Left ventricle myocardium inferior (tissue), 1 donor: ENCODE measurements at regions not wholly inside any gene's neighbourhood (a gene's known extent, or its start where the extent isn't known, plus 50 kb on each side); places are given as distances from the start of the nearest gene placed in this dataset. TPM values are rescaled to one million over a fixed set of nuclear protein-coding genes. Genes with fewer than 3 reads are reported as not detected.
A peak's percentile ranks its signal among the peaks of the same experiment; 100 is the strongest.

Experiments used
- DNase-seq: peaks from one replicate; pipeline ENCODE4 v3.0.0-alpha.2; 2020
- H3K27ac ChIP-seq: fragments of 200-600 bp; replicated peaks from 2 replicates; pipeline ENCODE4 v1.8.0; 2021
- H3K27me3 ChIP-seq: fragments of 200-600 bp; 2 replicates; pipeline ENCODE4 v1.8.0; 2021; ENCODE audit warnings: low read depth
- H3K36me3 ChIP-seq: fragments of 200-600 bp; 2 replicates; pipeline ENCODE4 v1.8.0; 2021
- H3K4me1 ChIP-seq: fragments of 200-600 bp; 2 replicates; pipeline ENCODE4 v1.8.0; 2021
- H3K4me3 ChIP-seq: fragments of 200-600 bp; 2 replicates; pipeline ENCODE4 v1.8.0; 2021; ENCODE audit warnings: mild to moderate bottlenecking, moderate library complexity
- H3K9me3 ChIP-seq: fragments of 200-600 bp; replicated peaks from 2 replicates; pipeline ENCODE4 v1.8.0; 2021
- intact Hi-C: fragments of 100-400 bp; cut with micrococcal nuclease; formaldehyde crosslinking; loops from one replicate; pipeline ENCODE4 v1.11.0; 2022
- microRNA-seq: library from miRNA; unstranded; fragments of <30 nt; microRNA quantifications from one replicate; pipeline ENCODE4 v1.2.0, GENCODE V29; 2020
- TF ChIP-seq, protein P1 (sequence below): fragments of 200-600 bp; IDR thresholded peaks from 2 replicates; pipeline ENCODE4 v1.8.0; 2021; ENCODE audit warnings: antibody characterized with exemption, mild to moderate bottlenecking, borderline replicate concordance
- donor health status: DM: no; HTN: yes; CAD: no; lungs with severe emphysema.

DNA sequence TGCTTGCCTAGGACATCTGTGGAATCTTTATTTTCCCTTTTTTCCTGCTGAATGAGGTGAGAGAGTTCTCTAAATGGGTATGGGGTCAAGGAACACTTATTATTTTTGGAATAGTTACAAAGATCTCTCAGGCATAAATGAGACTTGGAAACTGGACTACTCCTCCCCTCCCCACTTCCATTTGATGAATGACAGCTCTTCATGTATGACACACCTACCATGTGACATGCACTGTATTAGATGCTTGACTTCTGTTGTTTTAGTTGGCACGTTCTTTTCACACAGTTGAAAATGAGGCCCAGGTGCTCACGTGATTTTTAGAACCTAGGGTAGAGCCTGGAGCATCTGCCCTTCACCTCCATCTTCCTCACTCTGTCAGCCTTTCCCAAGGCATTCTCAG is 62.4 kb downstream of the VCPKMT start:
- TF ChIP-seq, protein P1, sequence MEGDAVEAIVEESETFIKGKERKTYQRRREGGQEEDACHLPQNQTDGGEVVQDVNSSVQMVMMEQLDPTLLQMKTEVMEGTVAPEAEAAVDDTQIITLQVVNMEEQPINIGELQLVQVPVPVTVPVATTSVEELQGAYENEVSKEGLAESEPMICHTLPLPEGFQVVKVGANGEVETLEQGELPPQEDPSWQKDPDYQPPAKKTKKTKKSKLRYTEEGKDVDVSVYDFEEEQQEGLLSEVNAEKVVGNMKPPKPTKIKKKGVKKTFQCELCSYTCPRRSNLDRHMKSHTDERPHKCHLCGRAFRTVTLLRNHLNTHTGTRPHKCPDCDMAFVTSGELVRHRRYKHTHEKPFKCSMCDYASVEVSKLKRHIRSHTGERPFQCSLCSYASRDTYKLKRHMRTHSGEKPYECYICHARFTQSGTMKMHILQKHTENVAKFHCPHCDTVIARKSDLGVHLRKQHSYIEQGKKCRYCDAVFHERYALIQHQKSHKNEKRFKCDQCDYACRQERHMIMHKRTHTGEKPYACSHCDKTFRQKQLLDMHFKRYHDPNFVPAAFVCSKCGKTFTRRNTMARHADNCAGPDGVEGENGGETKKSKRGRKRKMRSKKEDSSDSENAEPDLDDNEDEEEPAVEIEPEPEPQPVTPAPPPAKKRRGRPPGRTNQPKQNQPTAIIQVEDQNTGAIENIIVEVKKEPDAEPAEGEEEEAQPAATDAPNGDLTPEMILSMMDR: no peak
- no peaks in the 10 kb centered on the region for H3K9me3 ChIP-seq
- no peaks in the 10 kb centered on the region for H3K36me3 ChIP-seq
- DNase-seq: no peak
- peaks cover 20% of the 10 kb centered on the region for H3K4me1 ChIP-seq
- H3K4me3 ChIP-seq: no peak overlapping the region
- no peak overlapping the region for H3K27ac ChIP-seq
- no peaks in the 10 kb centered on the region for H3K27me3 ChIP-seq
- intact Hi-C loops: no loop called here

GRCh38 chr14:50055461-50056228 is 60.7 kb downstream of the VCPKMT start:
- H3K4me3 ChIP-seq: no peak overlapping the region
- peaks cover 26% of the 10 kb centered on the region for H3K4me1 ChIP-seq
- H3K27ac ChIP-seq: no peak overlapping the region
- no peaks in the 10 kb centered on the region for H3K9me3 ChIP-seq
- intact Hi-C loops: no loop called here
- TF ChIP-seq, protein P1: peak; percentile 24
- no peak for DNase-seq
- H3K27me3 ChIP-seq: no peaks in the 10 kb centered on the region
- H3K36me3 ChIP-seq: no peaks in the 10 kb centered on the region

GRCh38 chr14:50056435-50056834 is 59.9 kb downstream of the VCPKMT start:
- H3K27ac ChIP-seq: no peak overlapping the region
- H3K4me3 ChIP-seq: no peak overlapping the region
- H3K4me1 ChIP-seq: peaks cover 34% of the 10 kb centered on the region
- TF ChIP-seq, protein P1: no peak
- H3K36me3 ChIP-seq: no peaks in the 10 kb centered on the region
- DNase-seq: no peak
- intact Hi-C loops: no loop called here
- no peaks in the 10 kb centered on the region for H3K27me3 ChIP-seq
- H3K9me3 ChIP-seq: no peaks in the 10 kb centered on the region

GRCh38 chr14:50057331-50057730 is 59.0 kb downstream of the VCPKMT start:
- Histone ChIP-seq H3K36me3 (no peaks in the 10 kb centered on the region), H3K27ac (no peak overlapping the region), H3K4me3 (no peak overlapping the region), H3K4me1 (peaks cover 43% of the 10 kb centered on the region), H3K27me3 (no peaks in the 10 kb centered on the region), H3K9me3 (no peaks in the 10 kb centered on the region)
- TF ChIP-seq, protein P1: no peak
- intact Hi-C loops: no loop called here
- no peak for DNase-seq

DNA sequence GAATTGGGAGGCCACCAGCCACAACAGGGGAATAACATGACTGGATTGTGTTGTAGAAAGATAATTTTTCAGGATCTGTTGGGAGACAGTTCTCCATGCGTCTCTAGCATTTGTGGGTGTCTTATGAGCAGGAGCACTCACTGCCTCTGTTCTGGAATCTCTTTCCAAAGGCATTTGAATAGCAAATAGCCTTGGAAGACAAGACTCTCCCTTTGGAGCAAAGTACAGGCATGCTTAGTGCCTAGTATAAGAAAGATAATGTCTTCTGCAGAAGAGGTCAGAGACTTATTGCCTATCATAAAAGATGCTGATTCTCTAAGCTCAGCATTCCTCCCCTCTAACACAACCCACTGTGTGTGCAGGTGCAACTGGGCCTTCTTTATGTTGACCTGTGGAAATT is 58.3 kb downstream of the VCPKMT start:
- Histone ChIP-seq H3K4me1 (peaks cover 48% of the 10 kb centered on the region), H3K36me3 (no peaks in the 10 kb centered on the region), H3K9me3 (no peaks in the 10 kb centered on the region), H3K27me3 (no peaks in the 10 kb centered on the region), H3K4me3 (no peak overlapping the region), H3K27ac (no peak overlapping the region)
- DNase-seq: no peak
- intact Hi-C loops: no loop called here
- TF ChIP-seq, protein P1: no peak

Small RNA genes in the stretch of these regions (microRNA-seq; reads per million reads assigned to microRNA genes)
- not detected for gene MIR6076
